K562 (cell line): ENCODE measurements at regions not wholly inside any gene's neighbourhood (a gene's known extent, or its start where the extent isn't known, plus 50 kb on each side); places are given as distances from the start of the nearest gene placed in this dataset.

Experiments used
- ATAC-seq: fragments of 200-7000 bp; cut with Tn5 transposase; 3 replicates; pipeline ENCODE4 v1.9.1; 2020; ENCODE audit warnings: moderate library complexity
- BruUV-seq: library from RNA; stranded (reverse); fragments of 400-500 nt; replicated peaks from 2 replicates; lab custom pipeline; 2021; lab: Mats Ljungman, UMichigan
- CTCF ChIA-PET: fragments of 300-600 bp; formaldehyde crosslinking; extraction: SDS; loops from one replicate; lab custom pipeline; 2021; ENCODE audit warnings: low intra/inter-chr PET ratio; lab: Yijun Ruan, JAX
- POLR2A ChIA-PET: fragments of 300-600, 350-650 bp; sonication (Branson Sonifier 250); formaldehyde crosslinking; extraction: SDS; loops from one replicate; lab custom pipeline; 2021; ENCODE audit warnings: antibody characterized with exemption, inconsistent platforms; lab: Yijun Ruan, JAX
- DNase-seq, 4 experiments: peaks; one replicate each; pipeline versions ENCODE4 v3.0.0 to v3.0.0-alpha.2; 2011 to 2018; ENCODE audit warnings: low spot score in 3 of 4, mixed read lengths in 3 of 4; ENCODE audit errors: extremely low read depth in 1 of 4
- FAIRE-seq: peaks from 2 replicates; lab custom pipeline; 2011; peaks lifted over from hg19 to GRCh38; lab: Jason Lieb, UNC
- H2AFZ ChIP-seq: 2 replicates; pipeline ENCODE4 v1.6.0; 2011; ENCODE audit warnings: low read depth, low read length, control low read depth, inconsistent platforms
- H3K27ac ChIP-seq: fragments of 200-600 bp; 3 replicates; pipeline ENCODE4 v1.8.0; 2011; ENCODE audit warnings: low read depth, mild to moderate bottlenecking, control low read depth, inconsistent platforms, low read length, moderate library complexity, mixed read lengths; ENCODE audit errors: extremely low read depth
- H3K27me3 ChIP-seq, 2 experiments: fragments of 300-600 bp in 1 of 2; 2 replicates in 1 of 2; 3 replicates in 1 of 2; pipeline versions ENCODE4 v1.6.0 to v1.8.0; 2011; ENCODE audit warnings: inconsistent platforms in 2 of 2, low read length in 2 of 2, mild to moderate bottlenecking in 1 of 2, mixed read lengths in 1 of 2, moderate library complexity in 1 of 2; ENCODE audit not compliant: control insufficient read depth in 2 of 2, insufficient read depth in 2 of 2
- H3K36me3 ChIP-seq: fragments of 300-600 bp; 3 replicates; pipeline ENCODE4 v1.8.0; 2011; ENCODE audit warnings: mild to moderate bottlenecking, low read length, inconsistent platforms; ENCODE audit not compliant: control insufficient read depth, insufficient read depth
- H3K4me1 ChIP-seq, 2 experiments: fragments of 200-600 bp in 1 of 2; replicated peaks in 1 of 2; 2 replicates in 1 of 2; 3 replicates in 1 of 2; pipeline versions ENCODE4 v1.5.1 to v1.8.0; 2011; ENCODE audit warnings: inconsistent platforms in 2 of 2, low read length in 2 of 2, mild to moderate bottlenecking in 1 of 2, mixed read lengths in 1 of 2, moderate library complexity in 1 of 2; ENCODE audit not compliant: control insufficient read depth in 2 of 2, insufficient read depth in 2 of 2
- H3K4me2 ChIP-seq: 2 replicates; pipeline ENCODE4 v1.6.1; 2011; ENCODE audit warnings: low read length, control low read depth, inconsistent platforms, mixed read lengths; ENCODE audit not compliant: insufficient read depth
- H3K4me3 ChIP-seq: fragments of 200-600 bp; sonication (generic), shearing (Covaris generic); 2 replicates; pipeline ENCODE4 v1.5.1; 2016; ENCODE audit warnings: control low read depth, inconsistent platforms
- H3K79me2 ChIP-seq: fragments of 200-600 bp; 3 replicates; pipeline ENCODE4 v1.8.0; 2011; ENCODE audit warnings: low read length, inconsistent platforms; ENCODE audit not compliant: control insufficient read depth, insufficient read depth
- H3K9ac ChIP-seq, 2 experiments: 2 replicates each; pipeline versions ENCODE4 v1.6.0 to v1.6.1; 2011; ENCODE audit warnings: low read depth in 2 of 2, low read length in 2 of 2, control low read depth in 1 of 2, inconsistent platforms in 1 of 2, mild to moderate bottlenecking in 1 of 2, mixed read lengths in 1 of 2; ENCODE audit not compliant: insufficient read depth in 1 of 2
- H3K9me1 ChIP-seq: one replicate; pipeline ENCODE4 v1.6.0; 2011; ENCODE audit warnings: inconsistent platforms, mild to moderate bottlenecking, low read length, moderate library complexity; ENCODE audit not compliant: control insufficient read depth, insufficient read depth
- H3K9me3 ChIP-seq: replicated peaks from 2 replicates; pipeline ENCODE4 v1.5.1; 2011; ENCODE audit warnings: low read depth, low read length, inconsistent platforms; ENCODE audit not compliant: control insufficient read depth, insufficient read depth
- H4K20me1 ChIP-seq: replicated peaks from 2 replicates; pipeline ENCODE4 v1.6.1; 2011; ENCODE audit warnings: low read length, inconsistent platforms, mixed read lengths; ENCODE audit not compliant: control insufficient read depth, insufficient read depth
- ADNP ChIP-seq: fragments of 200-800 bp; sonication (Bioruptor generic); IDR thresholded peaks from 2 replicates; pipeline ENCODE4 v1.6.1; 2016; ENCODE audit warnings: missing genetic modification characterization, missing compliant biosample characterization
- CXXC5 ChIP-seq: fragments of 250-450 bp; sonication (Bioruptor Pico); IDR thresholded peaks from 2 replicates; pipeline ENCODE4 v1.8.0; 2022; ENCODE audit warnings: inconsistent platforms, mild to moderate bottlenecking, moderate library complexity
- FOXA1 ChIP-seq: fragments of 450-650 bp; IDR thresholded peaks from 2 replicates; pipeline ENCODE4 v1.6.1; 2016; ENCODE audit warnings: mild to moderate bottlenecking, borderline replicate concordance
- GTF2A2 ChIP-seq: IDR thresholded peaks from 2 replicates; pipeline ENCODE4 v1.6.1; 2016; ENCODE audit warnings: mild to moderate bottlenecking, missing genetic modification characterization, missing compliant biosample characterization
- HSF4 ChIP-seq: fragments of 250-450 bp; sonication (Bioruptor Pico); IDR thresholded peaks from 2 replicates; pipeline ENCODE4 v2.1.2; 2022; ENCODE audit warnings: mild to moderate bottlenecking, moderate library complexity, borderline replicate concordance
- IRF9 ChIP-seq: fragments of 450-650 bp; IDR thresholded peaks from 2 replicates; pipeline ENCODE4 v1.6.1; 2016; ENCODE audit warnings: missing biosample characterization, missing genetic modification characterization
- KLF6 ChIP-seq: fragments of 250-450 bp; sonication (Bioruptor Pico); IDR thresholded peaks from 2 replicates; pipeline ENCODE4 v1.4.0; 2020; ENCODE audit warnings: mild to moderate bottlenecking, moderate library complexity, borderline replicate concordance
- MBD1 ChIP-seq: fragments of 250-450 bp; sonication (Bioruptor Pico); IDR thresholded peaks from 2 replicates; pipeline ENCODE4 v1.8.0; 2022; ENCODE audit warnings: inconsistent platforms
- MTA2 ChIP-seq: fragments of 450-650 bp; IDR thresholded peaks from 2 replicates; pipeline ENCODE4 v1.6.1; 2016; ENCODE audit warnings: low read depth
- RNF219 ChIP-seq: fragments of 250-450 bp; sonication (Bioruptor Pico); IDR thresholded peaks from 2 replicates; pipeline ENCODE4 v1.5.0; 2022; ENCODE audit warnings: mild to moderate bottlenecking
- SP1 ChIP-seq: sonication (generic); formaldehyde crosslinking; IDR thresholded peaks from 2 replicates; pipeline ENCODE4 v1.8.1; 2022; ENCODE audit warnings: mild to moderate bottlenecking, missing genetic modification reagents
- TAL1 ChIP-seq: fragments of 450-650 bp; IDR thresholded peaks from 2 replicates; pipeline ENCODE4 v1.6.1; 2016; ENCODE audit warnings: mild to moderate bottlenecking
- ZBTB12 ChIP-seq: fragments of 250-450 bp; sonication (Bioruptor Pico); IDR thresholded peaks from 2 replicates; pipeline ENCODE4 v1.4.0; 2020
- ZNF79 ChIP-seq: fragments of 250-450 bp; sonication (Bioruptor Pico); IDR thresholded peaks from 2 replicates; pipeline ENCODE4 v1.4.0; 2020; ENCODE audit warnings: low read depth, mild to moderate bottlenecking, moderate library complexity
- WGBS: fragments of 100-300 bp; shearing (Covaris generic); methylation state at CpG from one replicate; pipeline ENCODE4 v1.1.6; 2016; ENCODE audit warnings: low coverage, mixed read lengths; ENCODE audit not compliant: insufficient coverage; ENCODE audit errors: missing lambda C conversion rate; 5-methylcytosine and 5-hydroxymethylcytosine counted together
- in situ Hi-C: fragments of 300-500 bp; cut with MboI; formaldehyde crosslinking; loops from 4 replicates; pipeline ENCODE4 v1.15.0; 2018; ENCODE audit warnings: inconsistent platforms, mixed read lengths
- intact Hi-C: fragments of 100-400 bp; cut with micrococcal nuclease; formaldehyde crosslinking; loops from 2 replicates; pipeline ENCODE4 v1.14.2; 2022

GRCh38 chr1:230558324-230558723 is 84.0 kb upstream of the COG2 start:
- no peak for ATAC-seq
- intact Hi-C loops (no loop called here), in situ Hi-C loops (no loop called here)
- no peaks in the 10 kb centered on the region for H3K27me3 ChIP-seq
- H3K4me3 ChIP-seq = no peak overlapping the region
- no peaks in the 10 kb centered on the region for H4K20me1 ChIP-seq
- no peak overlapping the region for H3K4me2 ChIP-seq
- H3K9ac ChIP-seq = no peak overlapping the region
- no peaks in the 10 kb centered on the region for H3K36me3 ChIP-seq
- BruUV-seq = no TSS peak
- WGBS = 0% methylated on average over 5 of the region's 5 CpGs
- no peak for FAIRE-seq
- POLR2A ChIA-PET = no interaction called here
- TF ChIP-seq ZNF79 (CRISPR knock-in tag) (no peak), KLF6 (CRISPR knock-in tag) (no peak), GTF2A2 (tag) (no peak), ZBTB12 (CRISPR knock-in tag) (no peak), IRF9 (tag) (no peak), CXXC5 (no peak), FOXA1 (no peak), HSF4 (no peak), ADNP (tag) (no peak), RNF219 (CRISPR knock-in tag) (no peak), SP1 (CRISPR knock-in tag) (no peak), TAL1 (no peak), MTA2 (no peak), MBD1 (CRISPR knock-in tag) (no peak)
- TF ChIP-seq, all 486 proteins: peak for 0
- DNase-seq = no peak
- Histone ChIP-seq H3K4me1 (no peaks in the 10 kb centered on the region), H3K9me3 (no peaks in the 10 kb centered on the region), H3K27ac (no peak overlapping the region), H2AFZ (no peak overlapping the region), H3K79me2 (no peaks in the 10 kb centered on the region), H3K9me1 (no peaks in the 10 kb centered on the region)
- CTCF ChIA-PET = no interaction called here
